Uterus (tissue), 3 donors: ENCODE measurements at regions not wholly inside any gene's neighbourhood (a gene's known extent, or its start where the extent isn't known, plus 50 kb on each side); places are given as distances from the start of the nearest gene placed in this dataset.

Source experiments
- DNase-seq, 2 donors: peaks; one replicate each; pipeline ENCODE4 v3.0.0-alpha.2; 2019 to 2020
- H3K27ac ChIP-seq, 2 donors: fragments of 200-600 bp; sonication (generic); 1 replicate in 1 of 2; 2 replicates in 1 of 2; pipeline ENCODE4 v1.5.1; 2016 to 2018
- H3K27me3 ChIP-seq, 2 donors: fragments of 200-600 bp; sonication (generic); one replicate each; pipeline ENCODE4 v1.5.1; 2018 to 2019; ENCODE audit warnings: control low read depth in 1 of 2
- H3K36me3 ChIP-seq, 2 donors: fragments of 200-600 bp; sonication (generic); one replicate each; pipeline ENCODE4 v1.5.1; 2019; ENCODE audit warnings: control low read depth in 1 of 2
- H3K4me1 ChIP-seq, 2 donors: fragments of 200-600 bp; sonication (generic); one replicate each; pipeline ENCODE4 v1.5.1; 2018 to 2019; ENCODE audit warnings: control low read depth in 1 of 2
- H3K4me3 ChIP-seq, 2 donors: fragments of 200-600 bp; sonication (generic); 1 replicate in 1 of 2; 2 replicates in 1 of 2; pipeline ENCODE4 v1.5.1; 2018 to 2019; ENCODE audit warnings: mild to moderate bottlenecking in 1 of 2
- H3K9me3 ChIP-seq, 2 donors: fragments of 200-600 bp; sonication (generic); one replicate each; pipeline ENCODE4 v1.5.1; 2019; ENCODE audit warnings: control low read depth in 1 of 2
- POLR2A ChIP-seq, 2 donors: fragments of 450-650 bp; IDR thresholded peaks; one replicate each; pipeline ENCODE4 v1.6.1; 2016; ENCODE audit warnings: antibody characterized with exemption in 2 of 2, mild to moderate bottlenecking in 1 of 2, moderate library complexity in 1 of 2
- intact Hi-C: fragments of 100-400 bp; cut with DNase I; formaldehyde crosslinking; loops from one replicate; pipeline ENCODE4 v1.15.1; 2023; ENCODE audit warnings: low total_unique reads
- TF ChIP-seq, protein P1 (sequence below), 4 experiments: fragments of 200-600 bp in 2 of 4; fragments of 450-650 bp in 2 of 4; sonication (generic) in 2 of 4; IDR thresholded peaks; one replicate each; pipeline ENCODE4 v1.5.1; 2016 to 2019; ENCODE audit warnings: antibody characterized with exemption in 4 of 4, mild to moderate bottlenecking in 2 of 4, moderate library complexity in 1 of 4
- donor health status: DM: yes; HTN: yes; CAD: no.

DNA sequence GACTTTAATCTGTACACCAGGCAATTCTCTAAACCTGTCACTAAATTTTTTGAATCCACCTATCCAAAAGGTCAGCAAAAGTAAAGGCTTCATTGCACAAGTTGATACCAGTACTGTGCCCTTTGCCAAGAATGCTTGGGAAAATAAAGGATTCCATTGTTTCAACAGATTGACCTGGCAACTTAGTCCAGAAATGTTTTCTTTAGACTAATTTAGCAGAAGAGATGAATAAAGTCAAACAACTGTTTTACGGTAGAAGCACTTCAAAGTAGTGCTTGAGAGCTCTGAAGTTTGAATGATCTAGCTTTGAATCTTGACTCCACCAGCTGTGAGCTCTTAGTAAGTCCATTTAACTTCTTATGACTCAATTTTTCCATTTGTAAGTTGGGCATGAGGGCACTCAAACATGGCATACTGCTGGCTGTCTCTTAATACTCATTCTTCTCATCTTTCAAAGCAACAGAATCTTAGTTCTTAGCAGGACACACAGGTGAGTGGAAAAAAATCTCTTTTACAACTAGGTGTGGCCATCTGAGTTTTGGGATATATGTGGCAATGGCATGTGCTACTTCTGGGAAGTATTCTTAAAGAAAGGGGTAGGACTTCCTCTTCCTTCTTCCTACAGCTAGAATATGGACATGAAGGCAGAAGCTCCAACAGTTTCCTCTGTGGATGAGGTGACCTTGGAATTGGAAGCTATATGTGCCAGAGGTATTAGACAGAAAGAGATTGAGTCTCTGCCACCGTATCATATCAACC is 55.9 kb upstream of the LOC128125822 start:
- no peaks in the 10 kb centered on the region for H3K36me3 ChIP-seq
- no peaks in the 10 kb centered on the region for H3K4me1 ChIP-seq
- H3K9me3 ChIP-seq = no peaks in the 10 kb centered on the region
- TF ChIP-seq, protein P1, sequence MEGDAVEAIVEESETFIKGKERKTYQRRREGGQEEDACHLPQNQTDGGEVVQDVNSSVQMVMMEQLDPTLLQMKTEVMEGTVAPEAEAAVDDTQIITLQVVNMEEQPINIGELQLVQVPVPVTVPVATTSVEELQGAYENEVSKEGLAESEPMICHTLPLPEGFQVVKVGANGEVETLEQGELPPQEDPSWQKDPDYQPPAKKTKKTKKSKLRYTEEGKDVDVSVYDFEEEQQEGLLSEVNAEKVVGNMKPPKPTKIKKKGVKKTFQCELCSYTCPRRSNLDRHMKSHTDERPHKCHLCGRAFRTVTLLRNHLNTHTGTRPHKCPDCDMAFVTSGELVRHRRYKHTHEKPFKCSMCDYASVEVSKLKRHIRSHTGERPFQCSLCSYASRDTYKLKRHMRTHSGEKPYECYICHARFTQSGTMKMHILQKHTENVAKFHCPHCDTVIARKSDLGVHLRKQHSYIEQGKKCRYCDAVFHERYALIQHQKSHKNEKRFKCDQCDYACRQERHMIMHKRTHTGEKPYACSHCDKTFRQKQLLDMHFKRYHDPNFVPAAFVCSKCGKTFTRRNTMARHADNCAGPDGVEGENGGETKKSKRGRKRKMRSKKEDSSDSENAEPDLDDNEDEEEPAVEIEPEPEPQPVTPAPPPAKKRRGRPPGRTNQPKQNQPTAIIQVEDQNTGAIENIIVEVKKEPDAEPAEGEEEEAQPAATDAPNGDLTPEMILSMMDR (IDR thresholded peaks at IDR 0.05) = no peak
- no peak for TF ChIP-seq POLR2A (IDR thresholded peaks at IDR 0.05)
- no peaks in the 10 kb centered on the region for H3K27me3 ChIP-seq
- intact Hi-C loops = no loop called here
- no peak overlapping the region for H3K27ac ChIP-seq
- no peak overlapping the region for H3K4me3 ChIP-seq
- DNase-seq = no peak

DNA sequence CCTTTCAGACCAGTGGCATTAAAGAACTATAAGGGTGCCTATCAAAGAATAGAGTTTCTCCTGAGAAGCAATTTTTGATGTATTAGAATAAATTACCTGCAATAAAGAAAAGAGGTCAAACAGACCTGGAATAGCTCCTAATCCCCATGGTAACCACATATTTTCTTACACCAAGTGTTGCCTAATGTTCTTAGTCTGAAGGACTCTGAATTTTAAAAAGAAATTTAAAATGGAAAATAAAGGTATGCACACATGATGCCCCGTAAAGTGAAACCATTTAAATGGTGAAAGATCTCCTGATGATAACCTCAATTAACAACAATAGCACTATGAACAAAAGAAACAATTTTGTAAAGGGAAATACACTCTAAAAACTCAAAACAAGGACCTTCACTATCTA is 55.1 kb upstream of the LOC128125822 start:
- Histone ChIP-seq H3K27ac (no peak overlapping the region), H3K9me3 (no peaks in the 10 kb centered on the region), H3K4me1 (no peaks in the 10 kb centered on the region), H3K27me3 (no peaks in the 10 kb centered on the region), H3K36me3 (no peaks in the 10 kb centered on the region), H3K4me3 (no peak overlapping the region)
- no peak for DNase-seq
- TF ChIP-seq POLR2A (IDR thresholded peaks at IDR 0.05) = no peak
- TF ChIP-seq, protein P1 (IDR thresholded peaks at IDR 0.05) = no peak
- intact Hi-C loops = no loop called here

DNA sequence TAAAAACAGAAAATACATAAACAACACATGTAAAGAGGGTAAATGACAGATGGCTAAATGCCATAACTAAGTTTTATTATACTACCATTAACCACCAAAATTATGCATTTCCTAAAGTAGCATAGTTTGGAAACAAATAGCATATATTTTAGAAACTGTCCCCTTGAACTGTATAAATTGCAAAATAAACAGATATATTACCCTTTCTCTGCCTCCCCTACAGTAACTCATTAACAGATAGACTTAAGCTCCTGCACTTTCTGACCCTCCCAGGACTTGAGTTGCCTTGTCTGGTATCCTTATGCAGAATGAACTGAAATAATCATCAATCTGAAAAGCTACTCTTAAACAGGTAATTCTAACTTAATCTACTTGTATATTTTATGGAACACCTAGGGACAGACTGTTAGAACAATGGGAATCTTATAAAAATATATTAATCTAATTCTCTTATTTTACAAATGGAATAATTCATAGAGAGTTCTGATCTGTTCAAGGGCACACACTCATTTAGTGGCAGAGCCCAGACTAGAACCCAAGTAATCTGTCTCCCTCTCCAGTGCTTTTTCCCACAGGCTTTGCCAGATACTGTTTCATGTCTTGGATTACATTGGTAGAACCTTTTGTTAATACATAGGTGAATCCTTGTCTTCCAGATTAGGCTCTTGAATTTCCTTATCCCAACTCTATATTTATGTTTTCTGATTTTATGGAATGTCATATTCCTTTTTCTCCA is 50.6 kb upstream of the LOC128125822 start:
- Histone ChIP-seq H3K27me3 (no peaks in the 10 kb centered on the region), H3K27ac (no peak overlapping the region), H3K9me3 (no peaks in the 10 kb centered on the region), H3K36me3 (no peaks in the 10 kb centered on the region), H3K4me3 (no peak overlapping the region), H3K4me1 (no peaks in the 10 kb centered on the region)
- DNase-seq = no peak
- intact Hi-C loops = no loop called here
- no peak for TF ChIP-seq POLR2A (IDR thresholded peaks at IDR 0.05)
- TF ChIP-seq, protein P1 (IDR thresholded peaks at IDR 0.05) = no peak
